ENCODE measurements at regions not wholly inside any gene's neighbourhood (a gene's known extent, or its start where the extent isn't known, plus 50 kb on each side); places are given as distances from the start of the nearest gene placed in this dataset.
A peak's percentile ranks its signal among the peaks of the same experiment; 100 is the strongest.

DNA sequence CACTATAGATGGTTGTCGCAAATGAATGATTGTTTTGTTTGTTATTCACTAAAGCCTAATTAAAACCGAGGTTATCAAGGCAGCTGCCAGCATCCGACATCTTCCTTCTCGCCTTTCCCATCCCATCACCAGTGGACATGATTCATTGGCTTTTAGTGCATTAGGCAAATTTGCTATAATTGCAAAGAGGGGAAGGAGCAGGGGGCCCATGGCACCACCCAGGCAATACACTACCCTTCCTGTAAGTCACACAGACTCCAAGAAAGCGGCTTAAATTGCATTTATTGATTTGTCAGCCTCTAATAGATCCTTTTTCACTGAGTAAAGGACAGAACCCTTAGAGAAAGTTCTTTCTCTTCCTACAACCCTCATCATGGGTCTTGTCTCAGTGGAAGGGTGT, 169.2 kb upstream of the NCAM1 start:
- Mint-ChIP-seq H3K4me3 (no peak overlapping the region), H3K27ac (no peak overlapping the region), H3K27me3 (no peaks in the 10 kb centered on the region), H3K36me3 (ENCODE audit: low read depth) (no peaks in the 10 kb centered on the region), H3K4me1 (ENCODE audit: low read depth) (peaks cover 2% of the 10 kb centered on the region), H3K9me3 (no peaks in the 10 kb centered on the region)
- ATAC-seq (no peak), DNase-seq (no peak)
- intact Hi-C loops (cut with micrococcal nuclease) = no loop called here
- POLR2A ChIA-PET = no interaction called here
- TF ChIP-seq, protein P1, sequence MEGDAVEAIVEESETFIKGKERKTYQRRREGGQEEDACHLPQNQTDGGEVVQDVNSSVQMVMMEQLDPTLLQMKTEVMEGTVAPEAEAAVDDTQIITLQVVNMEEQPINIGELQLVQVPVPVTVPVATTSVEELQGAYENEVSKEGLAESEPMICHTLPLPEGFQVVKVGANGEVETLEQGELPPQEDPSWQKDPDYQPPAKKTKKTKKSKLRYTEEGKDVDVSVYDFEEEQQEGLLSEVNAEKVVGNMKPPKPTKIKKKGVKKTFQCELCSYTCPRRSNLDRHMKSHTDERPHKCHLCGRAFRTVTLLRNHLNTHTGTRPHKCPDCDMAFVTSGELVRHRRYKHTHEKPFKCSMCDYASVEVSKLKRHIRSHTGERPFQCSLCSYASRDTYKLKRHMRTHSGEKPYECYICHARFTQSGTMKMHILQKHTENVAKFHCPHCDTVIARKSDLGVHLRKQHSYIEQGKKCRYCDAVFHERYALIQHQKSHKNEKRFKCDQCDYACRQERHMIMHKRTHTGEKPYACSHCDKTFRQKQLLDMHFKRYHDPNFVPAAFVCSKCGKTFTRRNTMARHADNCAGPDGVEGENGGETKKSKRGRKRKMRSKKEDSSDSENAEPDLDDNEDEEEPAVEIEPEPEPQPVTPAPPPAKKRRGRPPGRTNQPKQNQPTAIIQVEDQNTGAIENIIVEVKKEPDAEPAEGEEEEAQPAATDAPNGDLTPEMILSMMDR (IDR thresholded peaks at IDR 0.05) = no peak
- CTCF ChIA-PET = interaction anchor here (1.3 kb wide), 1 partner anchor 204 kb away, joined by 4 read pairs; no protein-coding TSS in a partner anchor

DNA sequence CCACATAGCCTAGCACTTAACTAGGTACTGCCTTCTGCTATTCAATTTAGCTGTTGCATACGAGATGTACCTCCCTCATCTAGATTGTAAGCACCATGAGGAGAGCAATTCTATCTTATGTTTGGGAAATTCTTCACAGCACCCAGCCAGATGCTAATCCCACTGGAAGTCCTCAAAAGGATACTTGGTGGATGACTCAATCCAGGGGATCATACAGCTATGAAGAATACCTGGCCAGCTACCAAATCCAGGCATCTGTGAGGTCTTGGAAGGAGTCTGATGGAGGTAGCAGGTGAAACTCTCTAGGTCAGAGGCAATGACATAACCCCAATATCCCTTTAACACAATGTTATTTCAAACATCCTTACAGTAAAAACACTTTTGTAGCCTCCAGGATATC, 167.8 kb upstream of the NCAM1 start:
- ChIA-PET POLR2A (no interaction called here), CTCF (interaction anchor here (1.3 kb wide), 1 partner anchor 205 kb away, joined by 4 read pairs; no protein-coding TSS in a partner anchor)
- intact Hi-C loops (cut with micrococcal nuclease) = no loop called here
- Mint-ChIP-seq H3K27ac (no peak overlapping the region), H3K9me3 (no peaks in the 10 kb centered on the region), H3K36me3 (ENCODE audit: low read depth) (no peaks in the 10 kb centered on the region), H3K4me3 (no peak overlapping the region), H3K4me1 (ENCODE audit: low read depth) (peaks cover 2% of the 10 kb centered on the region), H3K27me3 (no peaks in the 10 kb centered on the region)
- ATAC-seq (no peak), DNase-seq (no peak)
- TF ChIP-seq, protein P1 (IDR thresholded peaks at IDR 0.05) = no peak

DNA sequence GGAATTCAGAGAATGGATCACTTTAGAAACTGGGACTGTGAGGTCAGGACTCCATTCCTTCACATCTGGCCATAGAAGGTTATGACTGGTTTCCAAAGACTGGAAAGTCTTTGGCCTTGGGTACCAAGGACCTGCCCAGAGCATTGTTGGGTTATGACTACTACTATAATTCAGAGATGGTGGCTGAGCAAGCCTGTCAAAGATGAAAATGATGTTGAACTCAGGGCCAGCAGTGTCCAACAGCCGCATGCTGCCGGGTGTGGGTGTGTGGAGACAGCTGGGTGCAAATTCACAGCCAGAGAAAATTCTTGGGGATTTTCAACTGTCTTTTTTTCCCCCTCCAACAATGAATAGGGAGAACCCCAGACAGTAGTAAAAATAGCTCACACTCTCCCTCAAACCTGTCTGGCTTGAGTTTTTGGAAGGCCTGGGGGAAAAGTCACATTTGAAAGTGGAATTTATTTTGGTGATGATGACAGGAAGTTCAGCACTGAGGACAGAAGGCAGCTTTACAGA, 166.8 kb upstream of the NCAM1 start:
- no peaks in the 10 kb centered on the region for H3K9me3 Mint-ChIP-seq
- ChIA-PET POLR2A (no interaction called here), CTCF (interaction anchor here (0.7 to 2.1 kb wide), 4 partner anchors 9 to 496 kb away, joined by 3 to 7 read pairs (median 4); no protein-coding TSS in a partner anchor)

DNA sequence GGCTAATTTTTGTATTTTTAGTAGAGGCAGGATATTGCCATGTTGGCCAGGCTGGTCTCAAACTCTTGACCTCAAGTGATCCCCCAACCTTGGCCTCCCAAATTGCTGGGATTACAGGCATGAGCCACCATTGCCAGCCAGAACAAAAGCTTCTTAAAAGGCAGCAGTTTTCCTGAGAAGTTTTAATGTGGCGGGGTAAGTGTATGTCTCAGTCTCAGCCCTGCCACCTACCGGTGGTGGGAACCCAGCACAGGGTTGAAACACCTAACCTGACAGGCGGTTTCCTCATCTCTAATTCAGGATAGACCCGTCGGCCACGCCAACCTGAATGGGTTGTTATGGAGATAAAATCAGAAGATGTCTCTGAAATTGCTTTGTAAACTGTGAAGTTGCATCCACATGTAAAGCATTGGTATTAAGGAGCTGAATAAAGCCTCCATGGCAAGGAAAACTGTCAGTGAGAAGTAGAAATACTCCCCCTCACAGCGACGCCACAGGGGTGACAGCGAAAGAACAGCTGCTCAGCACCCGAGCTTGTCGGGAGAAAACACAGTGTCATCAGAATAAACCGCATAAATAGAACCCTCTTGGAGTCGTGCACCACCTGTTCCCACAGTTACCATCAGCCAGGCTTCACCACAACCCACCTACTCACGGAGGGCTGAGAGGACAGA, 165.9 kb upstream of the NCAM1 start:
- DNase-seq (peak; percentile 41), ATAC-seq (peak; percentile 42)
- TF ChIP-seq, protein P1 (IDR thresholded peaks at IDR 0.05) = peak; percentile 52
- no peak overlapping the region for H3K27ac Mint-ChIP-seq
- intact Hi-C loops (cut with micrococcal nuclease) = no loop called here
- peaks cover 2% of the 10 kb centered on the region for H3K27me3 Mint-ChIP-seq
- CTCF ChIA-PET = interaction anchor here (0.7 to 2.1 kb wide), 6 partner anchors 8 to 495 kb away, joined by 3 to 7 read pairs (median 4); no protein-coding TSS in a partner anchor
- peaks cover 2% of the 10 kb centered on the region for H3K4me1 Mint-ChIP-seq (ENCODE audit: low read depth)
- no peak overlapping the region for H3K4me3 Mint-ChIP-seq
- no peaks in the 10 kb centered on the region for H3K36me3 Mint-ChIP-seq (ENCODE audit: low read depth)
- H3K9me3 Mint-ChIP-seq = no peaks in the 10 kb centered on the region
- POLR2A ChIA-PET = no interaction called here

More for the DNA sequence above, 166.8 kb upstream of the NCAM1 start:
- Mint-ChIP-seq H3K36me3 (ENCODE audit: low read depth) (no peaks in the 10 kb centered on the region), H3K27ac (no peak overlapping the region), H3K4me3 (no peak overlapping the region), H3K4me1 (ENCODE audit: low read depth) (peaks cover 2% of the 10 kb centered on the region), H3K27me3 (peaks cover 2% of the 10 kb centered on the region)
- intact Hi-C loops (cut with micrococcal nuclease) = no loop called here
- DNase-seq (no peak), ATAC-seq (no peak)
- TF ChIP-seq, protein P1 (IDR thresholded peaks at IDR 0.05) = no peak

DNA sequence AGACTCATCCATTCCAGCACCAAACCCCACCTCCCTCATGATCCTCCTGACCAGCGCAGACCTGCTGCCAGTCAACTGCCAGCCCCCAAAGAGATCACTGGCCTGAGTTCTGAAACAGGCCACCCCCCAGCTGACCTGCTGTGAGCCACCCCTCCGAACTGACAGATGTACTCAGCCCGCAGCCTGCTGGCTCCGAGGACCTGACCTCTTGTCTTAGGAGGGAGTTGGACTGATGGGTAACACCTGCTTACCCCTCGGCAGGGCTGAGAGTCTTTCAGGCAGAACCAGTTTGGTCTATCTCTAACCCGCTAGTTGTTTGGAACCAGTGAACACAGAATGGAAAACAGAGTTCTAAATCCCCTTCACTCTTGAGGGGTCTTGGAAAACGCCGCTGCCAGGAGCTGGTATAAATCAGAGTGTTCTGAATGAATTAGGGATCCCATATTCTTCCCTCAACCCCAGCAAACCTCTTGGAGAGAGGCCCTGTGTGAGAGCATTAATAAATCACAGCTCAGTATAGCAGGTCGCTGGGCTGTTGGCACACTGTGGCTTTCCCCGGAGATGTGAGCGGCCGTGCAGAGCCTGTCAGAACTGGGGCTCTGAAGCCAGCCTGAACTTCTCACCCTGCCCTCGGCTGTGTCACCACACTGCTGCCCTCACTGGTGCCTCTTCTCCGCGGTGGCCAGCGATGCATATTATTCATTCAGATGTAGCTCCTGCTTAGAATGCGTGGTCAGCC, 165.1 kb upstream of the NCAM1 start:
- ChIA-PET CTCF (interaction anchor here (1.2 to 2.1 kb wide), 3 partner anchors 11 to 494 kb away, joined by 3 to 7 read pairs (median 6); no protein-coding TSS in a partner anchor), POLR2A (no interaction called here)
- H3K4me3 Mint-ChIP-seq = no peak overlapping the region
- H3K27me3 Mint-ChIP-seq = peaks cover 2% of the 10 kb centered on the region
- H3K4me1 Mint-ChIP-seq (ENCODE audit: low read depth) = peaks cover 2% of the 10 kb centered on the region
- no peak for ATAC-seq
- H3K27ac Mint-ChIP-seq = no peak overlapping the region
- no peak for DNase-seq
- no peaks in the 10 kb centered on the region for H3K9me3 Mint-ChIP-seq
- TF ChIP-seq, protein P1 (IDR thresholded peaks at IDR 0.05) = no peak
- intact Hi-C loops (cut with micrococcal nuclease) = no loop called here
- no peaks in the 10 kb centered on the region for H3K36me3 Mint-ChIP-seq (ENCODE audit: low read depth)

Measured in activated CD8-positive, alpha-beta T cell treated with anti-CD3 and anti-CD28 coated beads for 36 hours (primary cell).